ENCODE measurements at regions not wholly inside any gene's neighbourhood (a gene's known extent, or its start where the extent isn't known, plus 50 kb on each side); places are given as distances from the start of the nearest gene placed in this dataset.

DNA sequence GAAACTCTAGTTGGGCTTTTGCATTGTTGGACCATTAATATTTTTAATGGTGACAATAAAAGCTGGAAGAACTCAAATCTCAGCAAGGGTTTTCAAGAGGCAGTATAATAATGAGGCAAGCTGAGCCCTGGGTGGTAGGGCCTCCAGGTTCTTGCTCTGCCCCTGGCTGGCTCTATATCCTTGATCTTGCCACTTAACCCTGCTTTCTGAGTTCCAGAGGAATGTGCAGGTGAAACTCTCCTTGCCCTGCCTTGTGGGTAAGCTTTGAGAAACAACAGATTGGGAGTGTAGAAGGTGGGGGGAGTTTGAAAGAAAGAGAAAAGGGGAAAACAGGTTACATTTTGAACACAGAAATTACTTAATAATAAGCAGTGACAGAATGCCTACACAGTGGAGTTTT is 103.3 kb upstream of the MAP4K3 start:
- Histone ChIP-seq H3F3A (ENCODE audit: insufficient read depth, low read length) (no peaks in the 10 kb centered on the region), H3K79me2 (ENCODE audit: low read length) (no peaks in the 10 kb centered on the region), H3K36me3 (replicated peaks; ENCODE audit: insufficient read depth, low read length) (no peaks in the 10 kb centered on the region), H2AFZ (ENCODE audit: low read length) (no peak overlapping the region), H4K20me1 (ENCODE audit: insufficient read depth, low read length) (no peaks in the 10 kb centered on the region), H3K4me2 (ENCODE audit: low read depth, low read length) (no peak overlapping the region), H3K27me3 (replicated peaks; ENCODE audit: insufficient read depth, low read length) (no peaks in the 10 kb centered on the region), H3K4me1 (ENCODE audit: low read length) (peaks cover 9% of the 10 kb centered on the region; the same call in 1 of the 2 replicates), H3K9me2 (replicated peaks; ENCODE audit: insufficient read depth, low read length) (no peaks in the 10 kb centered on the region), H3K9ac (ENCODE audit: low read length) (no peak overlapping the region), H3K9me3 (replicated peaks; ENCODE audit: insufficient read depth, low read length) (no peaks in the 10 kb centered on the region), H3K4me3 (ENCODE audit: low read length) (no peak overlapping the region), H3K27ac (ENCODE audit: low read length) (no peak overlapping the region)
- no peak for DNase-seq
- TF ChIP-seq CTCF (IDR thresholded peaks at IDR 0.05; ENCODE audit: low read length), result no peak
- no peak for TF ChIP-seq EZH2 (optimal IDR thresholded peaks at IDR 0.05; ENCODE audit: low read depth, low read length)
- TF ChIP-seq EZH2phosphoT487 (IDR thresholded peaks at IDR 0.05; ENCODE audit: low read length), result no peak

GRCh38 chr2:39541011-39541930 is 104.2 kb upstream of the MAP4K3 start:
- Histone ChIP-seq H3K27ac (ENCODE audit: low read length) (no peak overlapping the region), H3K79me2 (ENCODE audit: low read length) (no peaks in the 10 kb centered on the region), H3K4me2 (ENCODE audit: low read depth, low read length) (no peak overlapping the region), H3K36me3 (replicated peaks; ENCODE audit: insufficient read depth, low read length) (no peaks in the 10 kb centered on the region), H3K4me1 (ENCODE audit: low read length) (peaks cover 9% of the 10 kb centered on the region; the same call in 1 of the 2 replicates), H4K20me1 (ENCODE audit: insufficient read depth, low read length) (no peaks in the 10 kb centered on the region), H3K9me3 (replicated peaks; ENCODE audit: insufficient read depth, low read length) (no peaks in the 10 kb centered on the region), H3F3A (ENCODE audit: insufficient read depth, low read length) (no peaks in the 10 kb centered on the region), H3K27me3 (replicated peaks; ENCODE audit: insufficient read depth, low read length) (no peaks in the 10 kb centered on the region), H3K9ac (ENCODE audit: low read length) (no peak overlapping the region), H2AFZ (ENCODE audit: low read length) (no peak overlapping the region), H3K9me2 (replicated peaks; ENCODE audit: insufficient read depth, low read length) (no peaks in the 10 kb centered on the region), H3K4me3 (ENCODE audit: low read length) (no peak overlapping the region)
- no peak for TF ChIP-seq CTCF (IDR thresholded peaks at IDR 0.05; ENCODE audit: low read length)
- TF ChIP-seq EZH2 (optimal IDR thresholded peaks at IDR 0.05; ENCODE audit: low read depth, low read length), result no peak
- no peak for TF ChIP-seq EZH2phosphoT487 (IDR thresholded peaks at IDR 0.05; ENCODE audit: low read length)
- DNase-seq, result no peak

- Histone ChIP-seq H3K9me3 (replicated peaks; ENCODE audit: insufficient read depth, low read length) (no peaks in the 10 kb centered on the region), H3K79me2 (ENCODE audit: low read length) (no peaks in the 10 kb centered on the region), H4K20me1 (ENCODE audit: insufficient read depth, low read length) (no peaks in the 10 kb centered on the region), H3F3A (ENCODE audit: insufficient read depth, low read length) (no peaks in the 10 kb centered on the region), H3K4me2 (ENCODE audit: low read depth, low read length) (no peak overlapping the region), H2AFZ (ENCODE audit: low read length) (no peak overlapping the region), H3K9me2 (replicated peaks; ENCODE audit: insufficient read depth, low read length) (no peaks in the 10 kb centered on the region), H3K4me3 (ENCODE audit: low read length) (no peak overlapping the region), H3K27ac (ENCODE audit: low read length) (no peak overlapping the region), H3K4me1 (ENCODE audit: low read length) (peaks cover 9% of the 10 kb centered on the region; the same call in 1 of the 2 replicates), H3K27me3 (replicated peaks; ENCODE audit: insufficient read depth, low read length) (no peaks in the 10 kb centered on the region), H3K36me3 (replicated peaks; ENCODE audit: insufficient read depth, low read length) (no peaks in the 10 kb centered on the region), H3K9ac (ENCODE audit: low read length) (no peak overlapping the region)
- no peak for DNase-seq
- TF ChIP-seq EZH2 (optimal IDR thresholded peaks at IDR 0.05; ENCODE audit: low read depth, low read length), result no peak
- TF ChIP-seq CTCF (IDR thresholded peaks at IDR 0.05; ENCODE audit: low read length), result no peak
- no peak for TF ChIP-seq EZH2phosphoT487 (IDR thresholded peaks at IDR 0.05; ENCODE audit: low read length)
Measured at GRCh38 chr2:39542523-39542922, 105.4 kb upstream of the MAP4K3 start.
